ENCODE measurements at regions not wholly inside any gene's neighbourhood (a gene's known extent, or its start where the extent isn't known, plus 50 kb on each side); places are given as distances from the start of the nearest gene placed in this dataset.

DNA sequence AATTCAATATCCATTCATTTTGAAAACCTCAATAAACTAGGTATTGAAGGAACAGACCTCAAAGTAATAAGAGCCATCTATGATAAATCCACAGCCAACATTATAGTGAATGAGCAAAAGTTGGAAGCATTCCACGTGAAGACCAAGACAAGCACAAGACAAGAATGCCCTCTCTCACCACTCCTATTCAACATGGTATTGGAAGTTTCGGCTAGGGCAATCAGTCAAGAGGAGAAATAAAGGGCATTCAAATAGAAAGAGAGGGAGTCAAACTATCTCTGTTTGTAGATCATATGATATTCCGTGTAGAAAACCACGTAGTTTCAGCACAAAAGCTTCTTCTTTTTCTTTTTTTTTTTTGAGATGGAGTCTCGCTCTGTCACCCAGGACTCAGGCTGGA is 550.3 kb downstream of the FSCB start:
- TF ChIP-seq NFKBIZ (CRISPR knock-in tag; IDR thresholded peaks at IDR 0.05) (no peak), PHB2 (IDR thresholded peaks at IDR 0.05; ENCODE audit: partially characterized antibody) (no peak), RXRB (CRISPR knock-in tag; IDR thresholded peaks at IDR 0.05; ENCODE audit: borderline replicate concordance) (no peak), NFYB (CRISPR knock-in tag; IDR thresholded peaks at IDR 0.05) (no peak), ZFP36L2 (CRISPR knock-in tag; IDR thresholded peaks at IDR 0.05) (no peak)
- TF ChIP-seq, protein P1, sequence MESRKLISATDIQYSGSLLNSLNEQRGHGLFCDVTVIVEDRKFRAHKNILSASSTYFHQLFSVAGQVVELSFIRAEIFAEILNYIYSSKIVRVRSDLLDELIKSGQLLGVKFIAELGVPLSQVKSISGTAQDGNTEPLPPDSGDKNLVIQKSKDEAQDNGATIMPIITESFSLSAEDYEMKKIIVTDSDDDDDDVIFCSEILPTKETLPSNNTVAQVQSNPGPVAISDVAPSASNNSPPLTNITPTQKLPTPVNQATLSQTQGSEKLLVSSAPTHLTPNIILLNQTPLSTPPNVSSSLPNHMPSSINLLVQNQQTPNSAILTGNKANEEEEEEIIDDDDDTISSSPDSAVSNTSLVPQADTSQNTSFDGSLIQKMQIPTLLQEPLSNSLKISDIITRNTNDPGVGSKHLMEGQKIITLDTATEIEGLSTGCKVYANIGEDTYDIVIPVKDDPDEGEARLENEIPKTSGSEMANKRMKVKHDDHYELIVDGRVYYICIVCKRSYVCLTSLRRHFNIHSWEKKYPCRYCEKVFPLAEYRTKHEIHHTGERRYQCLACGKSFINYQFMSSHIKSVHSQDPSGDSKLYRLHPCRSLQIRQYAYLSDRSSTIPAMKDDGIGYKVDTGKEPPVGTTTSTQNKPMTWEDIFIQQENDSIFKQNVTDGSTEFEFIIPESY (CRISPR knock-in tag; IDR thresholded peaks at IDR 0.05), result no peak
- TF ChIP-seq, protein P2, sequence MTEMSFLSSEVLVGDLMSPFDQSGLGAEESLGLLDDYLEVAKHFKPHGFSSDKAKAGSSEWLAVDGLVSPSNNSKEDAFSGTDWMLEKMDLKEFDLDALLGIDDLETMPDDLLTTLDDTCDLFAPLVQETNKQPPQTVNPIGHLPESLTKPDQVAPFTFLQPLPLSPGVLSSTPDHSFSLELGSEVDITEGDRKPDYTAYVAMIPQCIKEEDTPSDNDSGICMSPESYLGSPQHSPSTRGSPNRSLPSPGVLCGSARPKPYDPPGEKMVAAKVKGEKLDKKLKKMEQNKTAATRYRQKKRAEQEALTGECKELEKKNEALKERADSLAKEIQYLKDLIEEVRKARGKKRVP (CRISPR knock-in tag; IDR thresholded peaks at IDR 0.05), result no peak
- TF ChIP-seq, protein P3, sequence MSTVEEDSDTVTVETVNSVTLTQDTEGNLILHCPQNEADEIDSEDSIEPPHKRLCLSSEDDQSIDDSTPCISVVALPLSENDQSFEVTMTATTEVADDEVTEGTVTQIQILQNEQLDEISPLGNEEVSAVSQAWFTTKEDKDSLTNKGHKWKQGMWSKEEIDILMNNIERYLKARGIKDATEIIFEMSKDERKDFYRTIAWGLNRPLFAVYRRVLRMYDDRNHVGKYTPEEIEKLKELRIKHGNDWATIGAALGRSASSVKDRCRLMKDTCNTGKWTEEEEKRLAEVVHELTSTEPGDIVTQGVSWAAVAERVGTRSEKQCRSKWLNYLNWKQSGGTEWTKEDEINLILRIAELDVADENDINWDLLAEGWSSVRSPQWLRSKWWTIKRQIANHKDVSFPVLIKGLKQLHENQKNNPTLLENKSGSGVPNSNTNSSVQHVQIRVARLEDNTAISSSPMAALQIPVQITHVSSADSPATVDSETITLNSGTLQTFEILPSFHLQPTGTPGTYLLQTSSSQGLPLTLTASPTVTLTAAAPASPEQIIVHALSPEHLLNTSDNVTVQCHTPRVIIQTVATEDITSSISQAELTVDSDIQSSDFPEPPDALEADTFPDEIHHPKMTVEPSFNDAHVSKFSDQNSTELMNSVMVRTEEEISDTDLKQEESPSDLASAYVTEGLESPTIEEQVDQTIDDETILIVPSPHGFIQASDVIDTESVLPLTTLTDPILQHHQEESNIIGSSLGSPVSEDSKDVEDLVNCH (CRISPR knock-in tag; IDR thresholded peaks at IDR 0.05), result no peak
- BruUV-seq (replicated peaks), result no TSS peak
- no peaks in the 10 kb centered on the region for H3K79me2 ChIP-seq (ENCODE audit: insufficient read depth, low read length)
- H3K36me3 ChIP-seq (replicated peaks in 1 of 2; ENCODE audit: control insufficient read depth in 1 of 2, insufficient read depth in 2 of 2, low read length in 2 of 2), result no peaks in the 10 kb centered on the region
- in situ Hi-C loops (cut with HindIII; ENCODE audit: extremely low pct_ligation_motif_present, low pct_unique_long_range_greater_than_20kb) (no loop called here), intact Hi-C loops (cut with micrococcal nuclease; ENCODE audit: unreplicated experiment) (no loop called here)
- no peaks in the 10 kb centered on the region for H3K27me3 ChIP-seq (ENCODE audit: control insufficient read depth in 1 of 2, insufficient read depth in 2 of 2, low read length in 2 of 2)
- no peaks in the 10 kb centered on the region for H4K20me1 ChIP-seq (ENCODE audit: insufficient read depth, low read length)
- no peaks in the 10 kb centered on the region for H3K9me3 ChIP-seq (ENCODE audit: low read length)
- POLR2A ChIA-PET, result no interaction called here
- CTCF ChIA-PET (ENCODE audit: low intra/inter-chr PET ratio, low total read pairs), result no interaction called here
- 28% methylated on average over 5 of the region's 5 CpGs for WGBS (ENCODE audit: low lambda C conversion rate)
- no peak overlapping the region for H3K4me2 ChIP-seq (ENCODE audit: low read depth, low read length)
- no peaks in the 10 kb centered on the region for H3K4me1 ChIP-seq (ENCODE audit: insufficient read depth, low read length)
- H3K27ac ChIP-seq (ENCODE audit: extremely low read length, insufficient read depth, low read length), result no peak overlapping the region
- FAIRE-seq (no peak), DNase-seq (ENCODE audit: low spot score) (no peak), ATAC-seq (no peak)
- H3K4me3 ChIP-seq (replicated peaks in 1 of 3; ENCODE audit: insufficient read depth in 1 of 3, low read depth in 2 of 3, low read length in 3 of 3), result no peak overlapping the region
- H3K9ac ChIP-seq (ENCODE audit: insufficient read depth, low read depth, low read length), result no peak overlapping the region
- H2AFZ ChIP-seq (ENCODE audit: low read length), result no peak overlapping the region
